Heart left ventricle (tissue), 16 donors: ENCODE measurements at regions not wholly inside any gene's neighbourhood (a gene's known extent, or its start where the extent isn't known, plus 50 kb on each side); places are given as distances from the start of the nearest gene placed in this dataset.

Source experiments
- ATAC-seq, 4 donors: fragments of 200-7000 bp; cut with Tn5 transposase; one replicate each; pipeline ENCODE4 v1.9.1; 2020 to 2022; ENCODE audit warnings: moderate library complexity in 4 of 4, mild to moderate bottlenecking in 3 of 4, moderate number of reproducible peaks in 1 of 4
- DNase-seq, 5 donors: peaks; one replicate each; pipeline ENCODE4 v3.0.0-alpha.2; 2020
- H3K27ac ChIP-seq, 12 donors: fragments of 200-600 bp; sonication (generic) in 4 of 12; one replicate each; pipeline versions ENCODE4 v1.5.0 to v1.8.0; 2016 to 2022; ENCODE audit warnings: mild to moderate bottlenecking in 2 of 12
- H3K27me3 ChIP-seq, 9 donors: fragments of 200-600 bp; sonication (generic) in 2 of 9; one replicate each; pipeline versions ENCODE4 v1.5.1 to v1.8.0; 2016 to 2022; ENCODE audit warnings: mild to moderate bottlenecking in 3 of 9
- H3K36me3 ChIP-seq, 9 donors: fragments of 200-600 bp; sonication (generic) in 2 of 9; one replicate each; pipeline versions ENCODE4 v1.5.0 to v1.8.0; 2018 to 2022; ENCODE audit warnings: mild to moderate bottlenecking in 2 of 9
- H3K4me1 ChIP-seq, 12 donors: fragments of 200-600 bp; sonication (generic) in 4 of 12; one replicate each; pipeline versions ENCODE4 v1.5.0 to v1.8.0; 2016 to 2022; ENCODE audit warnings: mild to moderate bottlenecking in 3 of 12
- H3K4me3 ChIP-seq, 12 donors: fragments of 200-600 bp; sonication (generic) in 4 of 12; one replicate each; pipeline versions ENCODE4 v1.5.0 to v1.8.0; 2017 to 2022; ENCODE audit warnings: mild to moderate bottlenecking in 9 of 12, moderate library complexity in 4 of 12
- H3K9me3 ChIP-seq, 12 donors: fragments of 200-600 bp; sonication (generic) in 4 of 12; one replicate each; pipeline versions ENCODE4 v1.5.0 to v1.8.0; 2016 to 2022; ENCODE audit warnings: mild to moderate bottlenecking in 1 of 12
- CTCF ChIP-seq, 12 donors: fragments of 200-600 bp; sonication (generic) in 4 of 12; IDR thresholded peaks; one replicate each; pipeline versions ENCODE4 v1.5.0 to v1.8.0; 2018 to 2022; ENCODE audit warnings: antibody characterized with exemption in 12 of 12, mild to moderate bottlenecking in 5 of 12
- POLR2A ChIP-seq, 2 donors: fragments of 450-650 bp; IDR thresholded peaks; one replicate each; pipeline ENCODE4 v1.6.1; 2017; ENCODE audit warnings: antibody characterized with exemption in 2 of 2, mild to moderate bottlenecking in 2 of 2, moderate library complexity in 2 of 2
- WGBS, 4 donors: extraction: QIAGEN DNeasy Blood & Tissue Kit in 2 of 4; methylation state at CpG; one replicate each; pipeline versions ENCODE4 v1.1.5 to v1.1.7; 2013 to 2018; 5-methylcytosine and 5-hydroxymethylcytosine counted together
- intact Hi-C, 10 donors: fragments of 100-400 bp; cut with DNase I; formaldehyde crosslinking; loops; one replicate each; pipeline versions ENCODE4 v1.11.1 to v1.14.2; 2022
- donor health status: ischemic (EF 13 %, LVEDD 7.1; RV severe dilation, severe dysfunction).
- donor health status: healthy with polysubstance abuse.
- donor health status: DM: no; HTN: yes; CAD: no.
- donor health status: DM: no; HTN: no; CAD: no.
- donor health status: ischemic (EF 25% LVEDD 6.9; RV normal size, moderate dysfunction).
- donor health status: ischemic (EF 25% LVEDD 5.7; RV mildly dilated, moderate dysfunction).
- donor health status: healthy.
- donor health status: DM: yes; HTN: yes; CAD: no.
- donor health status: ischemic (EF 35%, LVEDD 5.7; RV mildly dilated, moderate dysfunction).
- donor health status: nonischemic (EF 11% LVEDD 7.7; RV severe dilation, severe dysfunction).
- donor health status: DM: yes; HTN: yes; CAD: no.
- donor health status: PGD.
- donor health status: ischemic (EF 29% LVEDD 5.4; RV normal size, mild dysfunction).
- donor health status: nonischemic (EF 23%, LVEDD 6.1; RV moderate dilation, normal function).

GRCh38 chr12:65529106-65529505 is 250.6 kb downstream of the MSRB3 start:
- H3K27me3 ChIP-seq, result no peaks in the 10 kb centered on the region
- WGBS, 4 donors, result 89 to 96% (median 95%) methylated on average over 2 of the region's 2 CpGs
- H3K9me3 ChIP-seq, result peaks cover 0 to 9% (median 0%) of the 10 kb centered on the region in 12 donors
- H3K27ac ChIP-seq, result no peak overlapping the region
- intact Hi-C loops, result no loop called here
- no peak for TF ChIP-seq CTCF (IDR thresholded peaks at IDR 0.05)
- no peaks in the 10 kb centered on the region for H3K36me3 ChIP-seq
- H3K4me1 ChIP-seq, result peaks cover 0 to 9% (median 0%) of the 10 kb centered on the region in 12 donors
- H3K4me3 ChIP-seq, result no peak overlapping the region
- ATAC-seq (no peak), DNase-seq (no peak)

GRCh38 chr12:65529771-65530435 is 251.4 kb downstream of the MSRB3 start:
- WGBS, 4 donors, result 89 to 94% (median 91%) methylated on average over 7 of the region's 7 CpGs
- no peak for ATAC-seq
- no peaks in the 10 kb centered on the region for H3K36me3 ChIP-seq
- no peaks in the 10 kb centered on the region for H3K27me3 ChIP-seq
- TF ChIP-seq POLR2A (IDR thresholded peaks at IDR 0.05), result no peak
- TF ChIP-seq CTCF (IDR thresholded peaks at IDR 0.05), result no peak
- intact Hi-C loops, result no loop called here
- H3K27ac ChIP-seq, result no peak overlapping the region
- peaks cover 0 to 9% (median 0%) of the 10 kb centered on the region in 12 donors for H3K9me3 ChIP-seq
- H3K4me1 ChIP-seq, result peaks cover 0 to 9% (median 0%) of the 10 kb centered on the region in 12 donors
- DNase-seq, result no peak
- no peak overlapping the region for H3K4me3 ChIP-seq

GRCh38 chr12:65532162-65532561 is 253.7 kb downstream of the MSRB3 start:
- Histone ChIP-seq H3K9me3 (peaks cover 0 to 9% (median 0%) of the 10 kb centered on the region in 12 donors), H3K27me3 (no peaks in the 10 kb centered on the region), H3K4me1 (peaks cover 0 to 9% (median 0%) of the 10 kb centered on the region in 12 donors), H3K4me3 (no peak overlapping the region), H3K36me3 (no peaks in the 10 kb centered on the region), H3K27ac (peak overlapping the region in 1 of 12 donors; percentile 7)
- intact Hi-C loops, result no loop called here
- no peak for DNase-seq
- TF ChIP-seq CTCF (IDR thresholded peaks at IDR 0.05) (no peak), POLR2A (IDR thresholded peaks at IDR 0.05) (no peak)
- peak in 1 of 4 donors; percentile 23 for ATAC-seq
- 67 to 91% (median 81%) methylated on average over 2 of the region's 2 CpGs for WGBS, 4 donors

- intact Hi-C loops, result no loop called here
- Histone ChIP-seq H3K4me3 (no peak overlapping the region), H3K27me3 (no peaks in the 10 kb centered on the region), H3K27ac (peak overlapping the region in 1 of 12 donors; percentile 7), H3K4me1 (peaks cover 0 to 9% (median 0%) of the 10 kb centered on the region in 12 donors), H3K9me3 (peaks cover 0 to 8% (median 0%) of the 10 kb centered on the region in 12 donors), H3K36me3 (no peaks in the 10 kb centered on the region)
- DNase-seq, result no peak
- 61 to 90% (median 78%) methylated on average over 5 of the region's 5 CpGs for WGBS, 4 donors
- ATAC-seq, result no peak
- TF ChIP-seq CTCF (IDR thresholded peaks at IDR 0.05) (no peak), POLR2A (IDR thresholded peaks at IDR 0.05) (no peak)
Observed at GRCh38 chr12:65532764-65533163, 254.3 kb downstream of the MSRB3 start.
